K562 (cell line): ENCODE measurements at regions not wholly inside any gene's neighbourhood (a gene's known extent, or its start where the extent isn't known, plus 50 kb on each side); places are given as distances from the start of the nearest gene placed in this dataset.

Experiments used
- ATAC-seq: fragments of 200-7000 bp; cut with Tn5 transposase; 3 replicates; pipeline ENCODE4 v1.9.1; 2020; ENCODE audit warnings: moderate library complexity
- BruUV-seq: library from RNA; stranded (reverse); fragments of 400-500 nt; replicated peaks from 2 replicates; lab custom pipeline; 2021; lab: Mats Ljungman, UMichigan
- CTCF ChIA-PET: fragments of 300-600 bp; formaldehyde crosslinking; extraction: SDS; loops from one replicate; lab custom pipeline; 2021; ENCODE audit warnings: low intra/inter-chr PET ratio; lab: Yijun Ruan, JAX
- POLR2A ChIA-PET: fragments of 300-600, 350-650 bp; sonication (Branson Sonifier 250); formaldehyde crosslinking; extraction: SDS; loops from one replicate; lab custom pipeline; 2021; ENCODE audit warnings: antibody characterized with exemption, inconsistent platforms; lab: Yijun Ruan, JAX
- DNase-seq, 4 experiments: peaks; one replicate each; pipeline versions ENCODE4 v3.0.0 to v3.0.0-alpha.2; 2011 to 2018; ENCODE audit warnings: low spot score in 3 of 4, mixed read lengths in 3 of 4; ENCODE audit errors: extremely low read depth in 1 of 4
- FAIRE-seq: peaks from 2 replicates; lab custom pipeline; 2011; peaks lifted over from hg19 to GRCh38; lab: Jason Lieb, UNC
- H2AFZ ChIP-seq: 2 replicates; pipeline ENCODE4 v1.6.0; 2011; ENCODE audit warnings: low read depth, low read length, control low read depth, inconsistent platforms
- H3K27ac ChIP-seq: fragments of 200-600 bp; 3 replicates; pipeline ENCODE4 v1.8.0; 2011; ENCODE audit warnings: low read depth, mild to moderate bottlenecking, control low read depth, inconsistent platforms, low read length, moderate library complexity, mixed read lengths; ENCODE audit errors: extremely low read depth
- H3K27me3 ChIP-seq, 2 experiments: fragments of 300-600 bp in 1 of 2; 2 replicates in 1 of 2; 3 replicates in 1 of 2; pipeline versions ENCODE4 v1.6.0 to v1.8.0; 2011; ENCODE audit warnings: inconsistent platforms in 2 of 2, low read length in 2 of 2, mild to moderate bottlenecking in 1 of 2, mixed read lengths in 1 of 2, moderate library complexity in 1 of 2; ENCODE audit not compliant: control insufficient read depth in 2 of 2, insufficient read depth in 2 of 2
- H3K36me3 ChIP-seq: fragments of 300-600 bp; 3 replicates; pipeline ENCODE4 v1.8.0; 2011; ENCODE audit warnings: mild to moderate bottlenecking, low read length, inconsistent platforms; ENCODE audit not compliant: control insufficient read depth, insufficient read depth
- H3K4me1 ChIP-seq, 2 experiments: fragments of 200-600 bp in 1 of 2; replicated peaks in 1 of 2; 2 replicates in 1 of 2; 3 replicates in 1 of 2; pipeline versions ENCODE4 v1.5.1 to v1.8.0; 2011; ENCODE audit warnings: inconsistent platforms in 2 of 2, low read length in 2 of 2, mild to moderate bottlenecking in 1 of 2, mixed read lengths in 1 of 2, moderate library complexity in 1 of 2; ENCODE audit not compliant: control insufficient read depth in 2 of 2, insufficient read depth in 2 of 2
- H3K4me2 ChIP-seq: 2 replicates; pipeline ENCODE4 v1.6.1; 2011; ENCODE audit warnings: low read length, control low read depth, inconsistent platforms, mixed read lengths; ENCODE audit not compliant: insufficient read depth
- H3K4me3 ChIP-seq: fragments of 200-600 bp; sonication (generic), shearing (Covaris generic); 2 replicates; pipeline ENCODE4 v1.5.1; 2016; ENCODE audit warnings: control low read depth, inconsistent platforms
- H3K79me2 ChIP-seq: fragments of 200-600 bp; 3 replicates; pipeline ENCODE4 v1.8.0; 2011; ENCODE audit warnings: low read length, inconsistent platforms; ENCODE audit not compliant: control insufficient read depth, insufficient read depth
- H3K9ac ChIP-seq, 2 experiments: 2 replicates each; pipeline versions ENCODE4 v1.6.0 to v1.6.1; 2011; ENCODE audit warnings: low read depth in 2 of 2, low read length in 2 of 2, control low read depth in 1 of 2, inconsistent platforms in 1 of 2, mild to moderate bottlenecking in 1 of 2, mixed read lengths in 1 of 2; ENCODE audit not compliant: insufficient read depth in 1 of 2
- H3K9me1 ChIP-seq: one replicate; pipeline ENCODE4 v1.6.0; 2011; ENCODE audit warnings: inconsistent platforms, mild to moderate bottlenecking, low read length, moderate library complexity; ENCODE audit not compliant: control insufficient read depth, insufficient read depth
- H3K9me3 ChIP-seq: replicated peaks from 2 replicates; pipeline ENCODE4 v1.5.1; 2011; ENCODE audit warnings: low read depth, low read length, inconsistent platforms; ENCODE audit not compliant: control insufficient read depth, insufficient read depth
- H4K20me1 ChIP-seq: replicated peaks from 2 replicates; pipeline ENCODE4 v1.6.1; 2011; ENCODE audit warnings: low read length, inconsistent platforms, mixed read lengths; ENCODE audit not compliant: control insufficient read depth, insufficient read depth
- BCL6 ChIP-seq: fragments of 250-450 bp; sonication (Bioruptor Pico); IDR thresholded peaks from 2 replicates; pipeline ENCODE4 v1.4.0; 2020
- CCAR2 ChIP-seq: fragments of 200-400 bp; formaldehyde crosslinking; IDR thresholded peaks from 2 replicates; pipeline ENCODE4 v1.6.1; 2017; ENCODE audit warnings: mild to moderate bottlenecking, low read depth, low read length
- EZH2 ChIP-seq: IDR thresholded peaks from 2 replicates; pipeline ENCODE4 v1.6.1; 2012; ENCODE audit warnings: low read depth, mild to moderate bottlenecking, inconsistent platforms, low read length, borderline replicate concordance
- HDAC1 ChIP-seq, 2 experiments: fragments of 450-650 bp; IDR thresholded peaks; 2 replicates each; pipeline ENCODE4 v1.6.1; 2016 to 2017; ENCODE audit warnings: inconsistent platforms in 1 of 2, mild to moderate bottlenecking in 1 of 2, moderate library complexity in 1 of 2
- NR2C1 ChIP-seq, 2 experiments: fragments of 450-650 bp; IDR thresholded peaks; 2 replicates each; pipeline ENCODE4 v1.6.1; 2017; ENCODE audit warnings: mild to moderate bottlenecking in 2 of 2, antibody characterized with exemption in 1 of 2, inconsistent platforms in 1 of 2, missing compliant biosample characterization in 1 of 2, missing genetic modification characterization in 1 of 2
- PKNOX1 ChIP-seq: fragments of 450-650 bp; IDR thresholded peaks from 2 replicates; pipeline ENCODE4 v1.6.1; 2016
- POLR2B ChIP-seq: fragments of 450-650 bp; IDR thresholded peaks from 2 replicates; pipeline ENCODE4 v1.6.1; 2018; ENCODE audit warnings: low read depth; ENCODE audit not compliant: partially characterized antibody
- PPARD ChIP-seq: fragments of 250-450 bp; sonication (Bioruptor Pico); IDR thresholded peaks from 2 replicates; pipeline ENCODE4 v1.8.0; 2022; ENCODE audit warnings: inconsistent platforms, mild to moderate bottlenecking, moderate library complexity
- SPI1 ChIP-seq: IDR thresholded peaks from 2 replicates; pipeline ENCODE4 v1.6.1; 2011; ENCODE audit warnings: low read depth, low read length, control low read depth, borderline replicate concordance
- TARDBP ChIP-seq: fragments of 450-650 bp; IDR thresholded peaks from 2 replicates; pipeline ENCODE4 v1.6.1; 2016
- TFAM ChIP-seq: fragments of 250-450 bp; sonication (Bioruptor Pico); conservative IDR thresholded peaks from 2 replicates; pipeline ENCODE4 v1.5.0; 2021; ENCODE audit warnings: mild to moderate bottlenecking, moderate library complexity
- ZKSCAN3 ChIP-seq: fragments of 250-450 bp; sonication (Bioruptor Pico); IDR thresholded peaks from 2 replicates; pipeline ENCODE4 v1.4.0; 2020
- ZNF436 ChIP-seq: fragments of 250-450, 450-650 bp; sonication (Bioruptor Pico); formaldehyde crosslinking; IDR thresholded peaks from 2 replicates; pipeline ENCODE4 v1.7.0; 2020; ENCODE audit warnings: mild to moderate bottlenecking
- ZNF778 ChIP-seq: fragments of 450-650 bp; formaldehyde crosslinking; IDR thresholded peaks from 2 replicates; pipeline ENCODE4 v1.4.0; 2020; ENCODE audit warnings: mild to moderate bottlenecking, moderate library complexity
- WGBS: fragments of 100-300 bp; shearing (Covaris generic); methylation state at CpG from one replicate; pipeline ENCODE4 v1.1.6; 2016; ENCODE audit warnings: low coverage, mixed read lengths; ENCODE audit not compliant: insufficient coverage; ENCODE audit errors: missing lambda C conversion rate; 5-methylcytosine and 5-hydroxymethylcytosine counted together
- in situ Hi-C: fragments of 300-500 bp; cut with MboI; formaldehyde crosslinking; loops from 4 replicates; pipeline ENCODE4 v1.15.0; 2018; ENCODE audit warnings: inconsistent platforms, mixed read lengths
- intact Hi-C: fragments of 100-400 bp; cut with micrococcal nuclease; formaldehyde crosslinking; loops from 2 replicates; pipeline ENCODE4 v1.14.2; 2022

GRCh38 chr1:87403061-87403820 is 74.6 kb downstream of the LMO4 start:
- 8% methylated on average over 7 of the region's 7 CpGs for WGBS

GRCh38 chr1:87404296-87404695 is 75.6 kb downstream of the LMO4 start:
- no peak overlapping the region for H2AFZ ChIP-seq
- no TSS peak for BruUV-seq
- H3K79me2 ChIP-seq = no peaks in the 10 kb centered on the region
- H3K4me1 ChIP-seq = no peaks in the 10 kb centered on the region
- H3K27me3 ChIP-seq = peaks cover 0 to 5% of the 10 kb centered on the region in 2 experiments; a peak in 1 of 5 replicates
- H3K9ac ChIP-seq = no peak overlapping the region
- no peaks in the 10 kb centered on the region for H3K36me3 ChIP-seq
- ChIA-PET CTCF (no interaction called here), POLR2A (no interaction called here)
- in situ Hi-C loops = no loop called here
- no peak overlapping the region for H3K4me3 ChIP-seq
- FAIRE-seq (no peak), ATAC-seq (no peak), DNase-seq (no peak)
- WGBS = 12% methylated on average over 3 of the region's 3 CpGs
- intact Hi-C loops = no loop called here
- H3K4me2 ChIP-seq = no peak overlapping the region
- H3K9me3 ChIP-seq = no peaks in the 10 kb centered on the region
- H4K20me1 ChIP-seq = no peaks in the 10 kb centered on the region
- no peak overlapping the region for H3K27ac ChIP-seq
- H3K9me1 ChIP-seq = no peaks in the 10 kb centered on the region
- TF ChIP-seq TFAM (CRISPR knock-in tag) (no peak), CCAR2 (no peak), EZH2 (no peak), SPI1 (no peak), HDAC1 (IDR thresholded peaks at IDR 0.05) (no peak), PPARD (CRISPR knock-in tag) (no peak), ZKSCAN3 (CRISPR knock-in tag) (no peak), ZNF436 (CRISPR knock-in tag) (no peak), ZNF778 (CRISPR knock-in tag) (no peak), TARDBP (no peak), BCL6 (CRISPR knock-in tag) (no peak), NR2C1 (IDR thresholded peaks at IDR 0.05) (no peak), NR2C1 (tag; IDR thresholded peaks at IDR 0.05) (no peak), POLR2B (no peak)

More at GRCh38 chr1:87403061-87403820, 74.6 kb downstream of the LMO4 start:
- POLR2A ChIA-PET = no interaction called here
- ATAC-seq = no peak
- no peak overlapping the region for H3K4me2 ChIP-seq
- intact Hi-C loops = no loop called here
- no peaks in the 10 kb centered on the region for H3K79me2 ChIP-seq
- H3K9me1 ChIP-seq = no peaks in the 10 kb centered on the region
- CTCF ChIA-PET = no interaction called here
- H4K20me1 ChIP-seq = no peaks in the 10 kb centered on the region
- no peaks in the 10 kb centered on the region for H3K4me1 ChIP-seq
- BruUV-seq = no TSS peak
- H3K27me3 ChIP-seq = peaks cover 0 to 5% of the 10 kb centered on the region in 2 experiments; a peak in 1 of 5 replicates
- no peak overlapping the region for H3K9ac ChIP-seq
- no peak for DNase-seq
- no peak for FAIRE-seq
- no peak overlapping the region for H2AFZ ChIP-seq
- no peak for TF ChIP-seq PKNOX1
- no peak overlapping the region for H3K27ac ChIP-seq
- no peaks in the 10 kb centered on the region for H3K9me3 ChIP-seq
- H3K36me3 ChIP-seq = no peaks in the 10 kb centered on the region
- H3K4me3 ChIP-seq = no peak overlapping the region
- in situ Hi-C loops = no loop called here
